ENCODE measurements at regions not wholly inside any gene's neighbourhood (a gene's known extent, or its start where the extent isn't known, plus 50 kb on each side); places are given as distances from the start of the nearest gene placed in this dataset.
A peak's percentile ranks its signal among the peaks of the same experiment; 100 is the strongest.
"Not testable (repeated sequence)": the region's sequence is repeated elsewhere in the genome, so short reads cannot be mapped to it uniquely, and the experiment has no call there.

GRCh38 chr11:92168936-92169335, 55.7 kb upstream of the FAT3 start:
- DNase-seq (ENCODE audit: low spot score) = no peak

GRCh38 chr11:92167571-92167970, 57.0 kb upstream of the FAT3 start:
- DNase-seq (ENCODE audit: low spot score) = no peak

- no peak for DNase-seq (ENCODE audit: low spot score)
Measured at GRCh38 chr11:92166335-92166734, 58.3 kb upstream of the FAT3 start.

DNA sequence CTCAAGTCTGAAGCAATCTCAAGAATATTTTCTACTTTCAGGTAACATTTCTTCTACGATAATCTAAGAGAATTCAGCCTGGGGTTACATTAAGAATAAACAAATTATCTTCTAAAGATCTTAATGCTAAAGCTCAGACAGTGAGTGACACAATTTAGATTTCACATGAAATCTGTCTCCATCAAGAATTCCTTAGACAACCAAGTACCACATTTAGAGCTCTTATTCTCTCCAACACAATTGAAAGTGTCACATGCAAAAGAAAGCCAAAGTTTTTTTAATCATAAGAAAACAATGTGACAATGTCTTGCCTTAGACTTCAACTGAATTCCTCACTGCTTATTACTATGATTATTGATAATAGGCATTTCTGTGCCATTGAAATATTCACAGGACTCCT, 60.7 kb upstream of the FAT3 start:
- DNase-seq (ENCODE audit: low spot score) = no peak

DNA sequence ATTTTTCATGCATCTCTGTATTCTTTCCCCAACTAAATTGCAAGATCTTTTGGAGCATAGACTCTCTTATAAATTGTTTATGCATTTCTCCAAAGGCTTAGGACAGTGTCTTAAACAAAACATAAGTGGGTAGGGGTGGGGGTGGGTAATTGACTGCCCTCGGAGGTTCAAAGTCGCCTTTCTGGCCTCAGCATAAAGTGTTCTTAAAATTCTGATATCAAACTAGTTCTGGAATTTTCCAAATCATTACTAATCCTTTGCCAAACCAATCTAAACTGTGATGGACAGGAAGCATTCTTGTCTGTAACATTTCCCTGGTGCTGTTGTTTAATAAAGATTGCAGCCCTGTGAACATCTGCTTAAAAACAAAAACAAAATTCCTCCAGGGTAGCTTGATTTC, 61.8 kb upstream of the FAT3 start:
- DNase-seq (ENCODE audit: low spot score) = no peak

DNA sequence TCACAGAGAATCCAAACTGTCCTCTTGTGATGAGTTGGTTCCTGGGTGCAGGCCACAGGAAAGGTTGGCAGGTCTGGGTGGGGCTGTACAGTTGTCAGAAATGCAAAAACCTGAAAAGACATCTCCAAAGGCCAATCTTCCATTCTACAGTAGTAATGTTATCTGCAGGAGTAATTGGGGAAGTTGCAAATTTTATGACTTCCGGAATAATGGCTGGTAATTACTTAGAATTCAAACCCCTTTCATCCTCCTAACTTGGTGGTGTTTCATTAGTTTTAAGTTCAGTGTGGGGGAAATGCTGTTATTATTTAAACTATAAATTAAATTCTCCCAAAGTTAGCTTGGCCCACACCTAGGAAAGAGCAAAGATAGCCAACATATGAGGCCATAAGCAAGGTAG, 64.7 kb upstream of the FAT3 start:
- DNase-seq (ENCODE audit: low spot score) = no peak

DNA sequence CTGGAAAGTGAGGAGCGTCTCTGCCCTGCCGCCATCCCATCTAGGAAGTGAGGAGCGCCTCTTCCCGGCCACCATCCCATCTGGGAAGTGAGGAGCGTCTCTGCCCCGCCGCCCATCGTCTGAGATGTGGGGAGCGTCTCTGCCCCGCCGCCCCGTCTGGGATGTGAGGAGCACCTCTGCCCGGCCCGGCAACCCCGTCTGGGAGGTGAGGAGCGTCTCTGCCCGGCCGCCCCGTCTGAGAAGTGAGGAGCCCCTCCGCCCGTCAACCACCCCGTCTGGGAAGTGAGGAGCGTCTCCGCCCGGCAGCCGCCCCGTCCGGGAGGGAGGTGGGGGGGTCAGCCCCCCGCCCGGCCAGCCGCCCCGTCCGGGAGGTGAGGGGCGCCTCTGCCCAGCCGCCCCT, 67.2 kb upstream of the FAT3 start:
- not testable (repeated sequence) for DNase-seq (ENCODE audit: low spot score)

GRCh38 chr11:92154611-92155010, 70.0 kb upstream of the FAT3 start:
- peak; percentile 6 for DNase-seq (ENCODE audit: low spot score)

DNA sequence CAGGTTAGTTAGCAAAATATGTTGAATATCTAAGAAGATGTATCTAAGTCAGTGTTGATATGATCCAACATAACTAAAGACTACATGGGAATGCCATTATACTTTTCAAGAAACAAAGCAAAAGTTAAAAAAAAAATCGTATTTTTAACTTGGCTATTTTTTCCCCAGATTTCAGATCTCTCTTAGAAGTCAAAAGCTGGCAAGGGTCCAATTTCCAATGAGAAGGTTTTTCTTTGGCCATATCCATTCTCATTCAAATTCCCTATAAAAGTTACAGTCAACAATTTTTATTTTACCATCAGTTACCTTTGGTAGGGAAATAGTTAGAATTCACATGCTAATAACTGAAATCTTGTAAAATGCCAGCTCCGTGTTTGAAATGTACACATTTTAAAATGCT, 70.5 kb upstream of the FAT3 start:
- no peak for DNase-seq (ENCODE audit: low spot score)

DNA sequence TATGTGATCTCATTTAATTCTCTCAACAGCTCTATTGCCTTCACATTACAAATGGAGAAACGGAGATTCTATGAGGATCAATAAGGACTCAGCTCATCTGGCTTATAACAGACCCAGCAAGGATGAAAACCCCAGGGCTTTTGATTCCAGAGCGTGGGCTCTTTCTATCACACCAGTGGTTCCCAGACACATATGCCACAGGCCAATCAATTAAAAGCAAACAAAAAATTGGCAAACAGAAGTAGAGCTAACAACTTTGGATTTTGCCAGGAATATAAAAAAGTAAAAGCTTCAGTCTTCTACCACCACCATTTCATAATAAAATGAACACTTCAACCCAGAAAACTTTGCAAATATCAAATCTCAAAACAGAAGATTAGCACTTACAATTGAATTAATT, 71.1 kb upstream of the FAT3 start:
- no peak for DNase-seq (ENCODE audit: low spot score)

- no peak for DNase-seq (ENCODE audit: low spot score)
Measured at GRCh38 chr11:92152245-92152644, 72.4 kb upstream of the FAT3 start.

DNA sequence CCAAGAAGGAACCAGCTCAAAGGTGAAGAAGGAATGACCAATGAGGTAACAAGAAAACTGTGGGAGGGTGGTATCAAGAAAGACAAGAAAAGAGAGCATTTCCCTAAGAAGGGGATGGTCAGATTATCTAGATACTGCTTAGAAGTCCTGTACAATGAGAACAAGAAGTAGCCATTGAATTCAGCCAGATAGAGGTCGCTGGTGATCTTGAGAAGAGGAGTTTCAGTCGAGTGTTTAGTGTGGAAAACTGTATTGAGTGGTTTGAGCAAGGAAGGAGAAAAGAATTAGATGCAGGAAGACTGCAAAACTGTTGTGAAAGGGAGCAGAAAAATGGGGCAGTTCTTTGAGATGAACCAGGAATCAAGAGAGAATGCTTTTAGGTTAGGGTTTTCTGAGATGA, 74.6 kb upstream of the FAT3 start:
- no peak for DNase-seq (ENCODE audit: low spot score)

DNA sequence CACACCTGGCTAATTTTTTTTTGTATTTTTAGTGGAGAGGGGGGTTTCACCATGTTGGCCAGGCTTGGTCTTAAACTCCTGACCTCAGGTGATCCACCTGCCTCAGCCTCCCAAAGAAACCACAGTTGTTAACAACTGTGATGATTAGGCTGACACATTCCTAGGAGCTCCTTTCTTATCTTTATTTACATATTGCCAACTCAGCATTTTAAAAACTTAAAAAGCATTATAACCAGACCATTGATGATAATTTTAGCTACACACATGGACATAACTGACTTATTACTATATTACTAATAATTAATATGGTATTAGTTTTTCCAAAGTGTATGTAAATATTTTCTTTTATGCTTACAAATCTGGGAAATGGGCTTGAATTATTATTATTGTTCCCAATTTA, 82.9 kb upstream of the FAT3 start:
- no peak for DNase-seq (ENCODE audit: low spot score)

DNA sequence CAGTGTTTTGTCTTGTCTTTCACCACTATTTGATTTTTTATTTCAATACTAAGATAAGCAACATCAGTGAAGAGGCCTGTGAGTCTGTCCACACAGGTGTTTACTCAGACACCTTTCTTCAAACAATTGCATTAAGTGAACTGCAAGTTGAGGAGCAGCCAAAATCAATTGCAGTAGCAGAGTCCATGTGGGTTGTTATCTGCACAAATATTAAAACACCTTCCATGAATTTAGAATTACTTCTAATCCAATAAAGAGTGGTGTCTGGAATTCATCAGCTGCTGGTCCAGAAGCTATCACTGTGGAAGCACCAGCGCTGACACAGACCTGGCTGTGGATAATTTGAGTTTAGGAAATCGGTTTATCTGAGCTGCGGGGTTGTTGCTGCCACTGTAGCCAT, 83.5 kb upstream of the FAT3 start:
- no peak for DNase-seq (ENCODE audit: low spot score)

GRCh38 chr11:92140021-92140420, 84.6 kb upstream of the FAT3 start:
- no peak for DNase-seq (ENCODE audit: low spot score)

DNA sequence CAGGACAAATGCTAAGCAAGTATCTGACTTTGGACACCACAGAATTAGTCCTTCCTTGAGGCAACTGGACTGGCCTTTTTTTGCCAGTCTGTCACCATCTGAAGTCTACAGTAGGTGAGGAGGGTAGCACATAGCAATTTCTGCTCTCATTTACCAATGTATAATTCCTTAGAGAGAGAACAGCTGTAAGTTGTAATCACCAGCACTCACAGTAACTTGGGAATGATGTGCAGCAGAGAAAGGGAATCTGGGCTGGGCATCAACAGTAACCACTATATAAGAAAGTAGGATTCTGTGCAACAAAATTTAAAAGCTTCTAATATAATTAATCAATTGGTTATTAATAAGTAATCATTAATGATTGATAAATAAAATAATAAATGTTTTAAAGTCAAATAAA, 86.3 kb upstream of the FAT3 start:
- no peak for DNase-seq (ENCODE audit: low spot score)

- no peak for DNase-seq (ENCODE audit: low spot score)
Measured at GRCh38 chr11:92137747-92138146, 86.9 kb upstream of the FAT3 start.

DNA sequence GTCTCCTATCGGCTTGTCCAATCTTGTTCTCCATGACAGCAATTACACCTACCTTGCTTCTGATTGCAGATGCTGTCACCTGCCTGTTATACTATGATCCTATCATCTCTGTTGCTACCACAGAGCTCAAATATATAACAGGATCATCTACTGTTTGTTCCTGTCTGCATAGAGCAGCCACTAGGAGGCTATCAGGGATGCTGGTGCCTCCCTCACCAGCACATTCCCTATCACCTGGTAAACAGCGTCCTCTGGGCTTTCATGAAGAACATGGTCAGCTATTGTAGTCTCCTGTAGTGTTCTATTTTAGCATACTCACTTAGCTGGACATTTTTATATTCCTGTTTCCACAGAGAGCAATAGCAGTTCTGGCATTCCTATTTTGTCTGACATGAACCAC, 87.8 kb upstream of the FAT3 start:
- DNase-seq (ENCODE audit: low spot score) = peak; percentile 16

- DNase-seq (ENCODE audit: low spot score) = peak; percentile 93
Measured at GRCh38 chr11:92131289-92131865, 93.2 kb upstream of the FAT3 start.

DNA sequence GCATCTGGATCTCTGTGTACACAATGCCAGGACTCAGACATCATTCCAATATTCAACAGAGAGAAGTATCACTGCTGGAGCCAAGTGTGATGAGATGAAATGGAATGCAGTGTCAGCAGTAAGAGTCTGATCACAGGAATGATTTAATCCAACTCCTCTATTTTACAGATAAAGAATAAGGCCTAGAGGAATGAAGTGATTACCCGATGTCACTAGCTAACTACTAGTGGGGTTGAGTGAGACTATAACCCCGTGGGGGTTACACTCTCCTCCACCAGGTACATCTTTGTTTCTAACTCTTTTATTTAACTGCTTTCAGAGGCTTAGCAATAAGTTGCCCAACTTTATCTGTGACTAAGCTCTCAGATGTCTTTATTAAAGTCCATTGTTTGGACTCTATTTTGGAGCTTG, 94.2 kb upstream of the FAT3 start:
- DNase-seq (ENCODE audit: low spot score) = peak; percentile 77

DNA sequence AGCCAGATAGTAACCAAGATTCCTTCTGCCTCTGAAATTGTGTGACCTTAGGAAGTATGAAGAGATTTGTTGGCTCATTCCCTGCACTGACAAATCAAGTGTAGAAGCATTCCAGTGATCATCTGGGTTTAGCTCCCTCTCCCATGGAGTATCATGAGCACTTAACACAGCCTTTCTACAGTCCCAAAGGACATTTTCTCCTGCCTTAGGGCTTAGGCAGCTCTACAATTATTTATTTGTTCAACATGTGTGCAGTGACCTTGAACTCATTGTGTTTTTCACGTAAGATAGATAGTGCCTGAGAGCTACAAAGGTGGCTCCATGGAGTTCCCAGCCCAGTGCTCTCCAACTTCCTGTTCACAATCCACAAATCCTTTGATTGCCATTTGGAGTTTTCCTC, 94.8 kb upstream of the FAT3 start:
- no peak for DNase-seq (ENCODE audit: low spot score)

DNA sequence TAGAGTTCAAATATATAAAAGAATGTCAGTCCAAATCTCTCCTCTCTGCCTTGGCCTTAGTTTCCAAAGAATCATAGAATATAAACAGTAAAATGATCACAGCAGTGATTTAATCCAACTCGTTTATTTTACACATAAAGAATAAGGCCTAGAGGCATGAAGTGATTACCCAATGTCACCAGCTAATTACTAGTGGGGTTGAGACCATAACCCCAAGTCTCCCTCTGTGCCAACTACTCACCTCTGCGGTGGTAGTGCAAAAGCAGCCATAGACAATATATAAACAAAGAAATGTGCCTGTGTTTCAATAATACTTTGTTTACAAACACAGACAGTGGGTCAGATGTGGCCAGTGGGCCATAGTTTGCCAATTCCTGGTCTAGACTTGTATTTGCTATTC, 96.6 kb upstream of the FAT3 start:
- no peak for DNase-seq (ENCODE audit: low spot score)

DNA sequence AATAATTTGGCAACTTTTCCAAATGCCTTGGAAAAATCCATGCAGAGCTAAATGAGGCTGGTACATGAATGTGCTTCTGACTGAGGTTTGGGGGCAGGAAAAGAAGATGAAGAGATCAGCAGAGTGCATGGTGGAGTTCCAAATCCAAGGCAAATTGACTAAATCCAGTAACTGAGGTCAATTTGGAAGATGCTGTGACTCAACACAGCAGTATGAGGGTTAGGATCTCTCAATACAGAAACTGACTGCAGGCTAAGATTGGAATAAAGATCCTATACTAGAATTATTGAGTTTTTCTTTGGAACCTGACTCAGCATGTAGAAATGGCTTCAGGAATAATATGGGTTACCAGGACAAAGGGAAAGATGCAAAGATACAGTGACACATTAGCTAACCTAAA, 99.3 kb upstream of the FAT3 start:
- no peak for DNase-seq (ENCODE audit: low spot score)

DNA sequence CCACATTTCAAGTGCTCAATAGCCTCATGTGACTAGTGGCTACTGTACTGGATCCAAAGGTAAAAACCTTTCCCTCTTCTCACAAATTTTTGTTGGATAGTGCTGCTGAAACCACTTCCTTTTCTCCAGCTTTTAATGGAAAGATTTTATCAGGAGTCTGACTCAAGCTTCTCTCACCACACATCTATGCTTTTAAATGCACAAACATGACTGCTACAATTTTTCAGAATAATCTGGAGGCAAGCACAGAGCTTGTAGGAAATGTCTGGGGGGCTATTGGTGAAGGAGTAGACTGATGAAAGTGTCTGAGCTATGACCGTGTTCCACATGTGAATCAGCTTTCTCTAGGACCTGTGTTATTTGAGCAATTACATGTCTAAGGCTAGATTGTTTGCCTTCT, 101.1 kb upstream of the FAT3 start:
- DNase-seq (ENCODE audit: low spot score) = peak; percentile 47

- DNase-seq (ENCODE audit: low spot score) = no peak
Measured at GRCh38 chr11:92122561-92122960, 102.1 kb upstream of the FAT3 start.
